Tibial nerve (tissue), 3 donors: ENCODE measurements at regions not wholly inside any gene's neighbourhood (a gene's known extent, or its start where the extent isn't known, plus 50 kb on each side); places are given as distances from the start of the nearest gene placed in this dataset.
"Not testable (repeated sequence)": the region's sequence is repeated elsewhere in the genome, so short reads cannot be mapped to it uniquely, and the experiment has no call there.

Experiments used
- EP300 ChIP-seq, 2 donors: sonication (generic); formaldehyde crosslinking; IDR thresholded peaks; one replicate each; pipeline ENCODE4 v1.6.1; 2017; ENCODE audit warnings: antibody characterized with exemption in 2 of 2, mild to moderate bottlenecking in 1 of 2
- POLR2A ChIP-seq, 2 donors: fragments of 450-650 bp; IDR thresholded peaks; one replicate each; pipeline ENCODE4 v1.6.1; 2017; ENCODE audit warnings: antibody characterized with exemption in 2 of 2, mild to moderate bottlenecking in 2 of 2, moderate library complexity in 2 of 2

DNA sequence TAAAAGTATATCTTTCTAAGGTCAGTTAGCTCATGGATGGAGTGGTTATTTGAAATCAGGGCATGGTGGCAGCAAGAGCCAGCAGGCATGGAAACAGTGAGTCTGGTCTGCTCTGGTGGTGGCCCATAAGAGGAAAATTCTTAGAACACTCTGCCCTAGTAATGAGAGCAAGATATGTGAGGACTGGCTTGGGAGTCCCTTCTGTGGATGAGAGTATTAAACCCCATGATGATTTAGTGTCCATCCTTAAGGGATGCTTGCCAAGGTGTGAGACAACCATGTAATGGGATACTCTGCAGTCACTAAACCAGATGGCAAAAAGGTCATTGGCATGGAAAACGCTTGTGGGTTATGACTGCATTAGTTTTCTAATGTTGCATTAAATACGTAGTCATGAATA, 269.9 kb downstream of the BCL2L11 start:
- TF ChIP-seq POLR2A, EP300 (IDR thresholded peaks at IDR 0.05): not testable (repeated sequence)
